ENCODE measurements at regions not wholly inside any gene's neighbourhood (a gene's known extent, or its start where the extent isn't known, plus 50 kb on each side); places are given as distances from the start of the nearest gene placed in this dataset.
"Not testable (repeated sequence)": the region's sequence is repeated elsewhere in the genome, so short reads cannot be mapped to it uniquely, and the experiment has no call there.

DNA sequence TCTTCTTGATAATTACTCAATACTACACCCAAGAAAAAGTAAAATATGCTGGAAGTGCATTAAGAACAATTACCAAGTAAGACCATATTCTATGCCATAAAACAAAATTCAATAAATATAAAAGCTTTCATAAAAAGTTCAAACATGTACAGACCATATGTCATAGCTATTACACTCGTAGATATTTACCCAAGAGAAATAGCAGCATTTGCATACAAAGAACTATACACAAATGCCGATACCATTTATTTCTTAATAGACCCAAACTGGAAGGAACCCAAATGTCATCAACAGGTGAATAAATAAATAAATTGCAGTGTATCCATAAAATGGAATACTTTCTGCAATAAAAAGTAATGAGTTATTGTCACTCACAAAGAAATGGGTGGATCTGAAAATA is 78.3 kb upstream of the SLC16A7 start:
- H3K36me3 Mint-ChIP-seq (ENCODE audit: insufficient read depth in 2 of 2): no peaks in the 10 kb centered on the region
- H3K27ac Mint-ChIP-seq: no peak overlapping the region
- peaks cover 5% of the 10 kb centered on the region for H3K4me1 Mint-ChIP-seq (ENCODE audit: low read depth)
- H3K9me3 Mint-ChIP-seq: no peaks in the 10 kb centered on the region
- no peaks in the 10 kb centered on the region for H3K27me3 Mint-ChIP-seq (ENCODE audit: low read depth)
- ATAC-seq (replicated peaks in 1 of 2): no peak
- no peak overlapping the region for H3K4me3 Mint-ChIP-seq
- DNase-seq: no peak

GRCh38 chr12:59500915-59501314 is 94.9 kb upstream of the SLC16A7 start:
- Mint-ChIP-seq H3K9me3 (peaks cover 3 to 4% of the 10 kb centered on the region in 2 donors), H3K27me3 (ENCODE audit: low read depth) (no peaks in the 10 kb centered on the region), H3K36me3 (ENCODE audit: insufficient read depth in 2 of 2) (no peaks in the 10 kb centered on the region), H3K4me1 (ENCODE audit: low read depth) (peaks cover 15% of the 10 kb centered on the region), H3K27ac (no peak overlapping the region), H3K4me3 (no peak overlapping the region)
- DNase-seq: no peak
- no peak for ATAC-seq (replicated peaks in 1 of 2)

- no peak overlapping the region for H3K27ac Mint-ChIP-seq
- H3K9me3 Mint-ChIP-seq: peaks cover 3 to 4% of the 10 kb centered on the region in 2 donors
- no peak for DNase-seq
- peak overlapping the region in 1 of 2 donors; percentile 0 for H3K4me3 Mint-ChIP-seq
- no peaks in the 10 kb centered on the region for H3K36me3 Mint-ChIP-seq (ENCODE audit: insufficient read depth in 2 of 2)
- no peaks in the 10 kb centered on the region for H3K27me3 Mint-ChIP-seq (ENCODE audit: low read depth)
- ATAC-seq (replicated peaks in 1 of 2): no peak
- peaks cover 15% of the 10 kb centered on the region for H3K4me1 Mint-ChIP-seq (ENCODE audit: low read depth)
Observed at GRCh38 chr12:59500335-59500734, 95.5 kb upstream of the SLC16A7 start.

DNA sequence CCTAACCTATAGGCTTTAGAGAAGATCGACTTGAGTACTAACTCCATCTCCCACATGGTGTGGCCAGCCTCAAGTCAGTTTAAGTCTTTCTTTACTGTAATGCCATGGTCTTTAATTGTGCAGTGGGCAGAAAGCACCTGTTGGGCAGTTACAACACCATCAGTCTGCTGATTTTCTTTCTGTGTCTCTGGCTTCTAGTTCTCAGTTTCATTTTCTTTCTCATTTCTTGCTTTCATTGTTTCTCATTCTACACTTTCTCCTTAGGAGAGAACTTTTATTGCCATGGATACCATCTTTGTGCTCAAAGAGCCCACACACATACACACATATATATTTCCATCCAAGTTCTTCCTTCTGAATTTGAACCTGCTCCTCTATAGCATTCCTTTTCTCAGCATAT is 96.1 kb upstream of the SLC16A7 start:
- no peaks in the 10 kb centered on the region for H3K27me3 Mint-ChIP-seq (ENCODE audit: low read depth)
- peak; percentile 75 to 79 for ATAC-seq (replicated peaks in 1 of 2)

DNA sequence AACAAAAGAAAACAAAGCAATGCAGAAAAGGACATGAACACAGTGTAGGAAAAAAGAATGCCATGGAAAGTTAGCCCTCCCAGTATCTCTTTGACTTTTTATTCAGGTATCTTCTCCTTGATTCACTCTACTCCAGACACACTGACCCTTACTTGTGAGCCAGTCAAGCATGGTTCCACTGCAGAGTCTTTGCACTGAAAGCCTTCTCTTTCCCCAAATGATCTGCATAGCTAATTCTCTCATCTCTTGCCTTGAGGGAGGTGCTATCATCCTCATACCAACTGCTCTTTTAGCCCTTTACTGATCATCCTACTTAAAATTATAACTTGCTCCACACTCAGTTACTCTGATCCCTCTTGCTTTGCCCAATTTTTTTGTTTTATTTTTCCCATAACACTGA is 101.2 kb upstream of the SLC16A7 start:
- Mint-ChIP-seq H3K4me3 (no peak overlapping the region), H3K27me3 (ENCODE audit: low read depth) (no peaks in the 10 kb centered on the region), H3K4me1 (ENCODE audit: low read depth) (peaks cover 3% of the 10 kb centered on the region), H3K9me3 (peaks cover 3 to 4% of the 10 kb centered on the region in 2 donors), H3K27ac (no peak overlapping the region), H3K36me3 (ENCODE audit: insufficient read depth in 2 of 2) (no peaks in the 10 kb centered on the region)
- no peak for ATAC-seq (replicated peaks in 1 of 2)
- DNase-seq: no peak

More for the DNA sequence above, 96.1 kb upstream of the SLC16A7 start:
- Mint-ChIP-seq H3K9me3 (peaks cover 3 to 4% of the 10 kb centered on the region in 2 donors), H3K27ac (no peak overlapping the region), H3K4me3 (peak overlapping the region in 1 of 2 donors; percentile 0), H3K4me1 (ENCODE audit: low read depth) (peaks cover 15% of the 10 kb centered on the region), H3K36me3 (ENCODE audit: insufficient read depth in 2 of 2) (no peaks in the 10 kb centered on the region)
- no peak for DNase-seq

- Mint-ChIP-seq H3K27me3 (ENCODE audit: low read depth) (no peaks in the 10 kb centered on the region), H3K36me3 (ENCODE audit: insufficient read depth in 2 of 2) (no peaks in the 10 kb centered on the region), H3K4me1 (ENCODE audit: low read depth) (no peaks in the 10 kb centered on the region), H3K9me3 (no peaks in the 10 kb centered on the region), H3K27ac (no peak overlapping the region), H3K4me3 (no peak overlapping the region)
- no peak for ATAC-seq (replicated peaks in 1 of 2)
- DNase-seq: no peak
Observed at GRCh38 chr12:59491877-59492276, 104.0 kb upstream of the SLC16A7 start.

DNA sequence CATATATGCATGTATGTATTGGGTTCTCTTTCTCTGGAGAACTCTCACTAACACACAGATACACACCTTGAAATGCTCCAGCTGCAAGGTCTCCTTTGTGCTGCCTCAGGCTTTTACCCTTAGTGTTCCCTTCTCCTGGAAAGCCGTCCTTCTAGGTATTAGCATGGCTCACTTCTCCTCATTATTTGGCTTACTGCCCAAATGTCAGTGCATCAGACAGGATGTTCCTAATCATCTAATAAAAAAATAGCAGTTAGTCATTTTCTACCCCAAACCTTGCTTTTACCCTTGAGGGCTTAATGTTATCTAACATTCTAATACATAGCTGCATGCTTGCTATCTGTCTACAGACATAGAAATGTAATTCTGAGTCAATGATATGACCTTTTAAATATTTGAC is 109.0 kb upstream of the SLC16A7 start:
- H3K27me3 Mint-ChIP-seq (ENCODE audit: low read depth): no peaks in the 10 kb centered on the region
- peaks cover 1 to 2% of the 10 kb centered on the region in 2 donors for H3K9me3 Mint-ChIP-seq
- no peak overlapping the region for H3K27ac Mint-ChIP-seq
- no peak overlapping the region for H3K4me3 Mint-ChIP-seq
- DNase-seq: no peak
- no peaks in the 10 kb centered on the region for H3K4me1 Mint-ChIP-seq (ENCODE audit: low read depth)
- peaks cover 0 to 1% of the 10 kb centered on the region in 2 donors for H3K36me3 Mint-ChIP-seq (ENCODE audit: insufficient read depth in 2 of 2)
- no peak for ATAC-seq (replicated peaks in 1 of 2)

DNA sequence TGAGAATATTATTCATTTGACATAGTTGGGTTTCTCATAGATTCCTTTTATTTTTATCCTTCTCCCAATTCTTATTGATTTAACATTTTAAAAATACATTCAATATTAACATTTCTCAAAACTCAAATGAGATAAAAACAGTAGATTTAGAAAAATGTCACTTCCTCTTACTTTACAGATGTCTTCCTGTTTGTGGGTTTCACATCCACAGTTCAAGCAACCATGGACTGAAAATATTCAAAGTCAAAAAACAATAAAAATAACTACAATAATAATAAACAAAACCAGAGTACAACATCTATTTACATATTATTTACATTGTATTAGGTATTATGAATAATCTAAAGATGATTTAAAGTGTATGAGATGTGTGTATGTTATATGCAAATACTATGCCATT is 111.3 kb upstream of the SLC16A7 start:
- peaks cover 1 to 4% of the 10 kb centered on the region in 2 donors for H3K9me3 Mint-ChIP-seq
- H3K4me3 Mint-ChIP-seq: no peak overlapping the region
- peaks cover 1 to 2% of the 10 kb centered on the region in 2 donors for H3K36me3 Mint-ChIP-seq (ENCODE audit: insufficient read depth in 2 of 2)
- ATAC-seq (replicated peaks in 1 of 2) (no peak), DNase-seq (no peak)
- no peaks in the 10 kb centered on the region for H3K27me3 Mint-ChIP-seq (ENCODE audit: low read depth)
- H3K4me1 Mint-ChIP-seq (ENCODE audit: low read depth): no peaks in the 10 kb centered on the region
- no peak overlapping the region for H3K27ac Mint-ChIP-seq

GRCh38 chr12:59474236-59474635 is 121.6 kb upstream of the SLC16A7 start:
- ATAC-seq (replicated peaks in 1 of 2); H3K4me3 Mint-ChIP-seq; H3K27ac Mint-ChIP-seq; H3K36me3 Mint-ChIP-seq (ENCODE audit: insufficient read depth in 2 of 2); H3K27me3 Mint-ChIP-seq (ENCODE audit: low read depth); DNase-seq; H3K4me1 Mint-ChIP-seq (ENCODE audit: low read depth): not testable (repeated sequence)
- H3K9me3 Mint-ChIP-seq: peaks cover 3 to 11% of the 10 kb centered on the region in 2 donors

DNA sequence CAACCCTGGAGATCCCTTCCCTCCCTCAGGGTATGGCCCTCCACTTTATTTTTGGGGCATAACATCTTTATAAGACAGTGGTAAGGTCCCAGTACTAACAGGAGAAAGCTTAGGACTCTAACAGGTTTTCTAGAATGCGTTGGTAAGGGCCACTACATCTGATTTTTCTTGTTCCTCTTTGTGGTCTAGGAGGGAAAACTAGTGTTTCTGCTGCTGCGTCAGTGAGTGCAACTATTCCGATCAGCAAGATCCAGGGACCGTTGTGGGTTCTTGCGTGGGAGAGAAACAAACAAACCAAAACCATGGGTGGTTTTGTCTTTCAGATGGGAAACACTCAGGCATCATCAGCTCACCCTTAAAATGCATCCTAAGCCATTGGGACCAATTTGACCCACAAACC is 123.6 kb upstream of the SLC16A7 start:
- no peak overlapping the region for H3K27ac Mint-ChIP-seq
- ATAC-seq (replicated peaks in 1 of 2): no peak
- peak; percentile 6 to 8 for DNase-seq
- peaks cover 3 to 11% of the 10 kb centered on the region in 2 donors for H3K9me3 Mint-ChIP-seq
- H3K36me3 Mint-ChIP-seq (ENCODE audit: insufficient read depth in 2 of 2): peaks cover 0 to 1% of the 10 kb centered on the region in 2 donors
- no peaks in the 10 kb centered on the region for H3K27me3 Mint-ChIP-seq (ENCODE audit: low read depth)
- no peak overlapping the region for H3K4me3 Mint-ChIP-seq
- no peaks in the 10 kb centered on the region for H3K4me1 Mint-ChIP-seq (ENCODE audit: low read depth)

GRCh38 chr12:59459966-59460660 is 135.7 kb upstream of the SLC16A7 start:
- DNase-seq: no peak
- H3K4me3 Mint-ChIP-seq: no peak overlapping the region
- no peaks in the 10 kb centered on the region for H3K36me3 Mint-ChIP-seq (ENCODE audit: insufficient read depth in 2 of 2)
- no peak overlapping the region for H3K27ac Mint-ChIP-seq
- no peaks in the 10 kb centered on the region for H3K9me3 Mint-ChIP-seq
- no peaks in the 10 kb centered on the region for H3K27me3 Mint-ChIP-seq (ENCODE audit: low read depth)
- ATAC-seq (replicated peaks in 1 of 2): no peak
- no peaks in the 10 kb centered on the region for H3K4me1 Mint-ChIP-seq (ENCODE audit: low read depth)

GRCh38 chr12:59453475-59453874 is 142.4 kb upstream of the SLC16A7 start:
- Mint-ChIP-seq H3K9me3 (peaks cover 0 to 2% of the 10 kb centered on the region in 2 donors), H3K36me3 (ENCODE audit: insufficient read depth in 2 of 2) (no peaks in the 10 kb centered on the region), H3K4me1 (ENCODE audit: low read depth) (no peaks in the 10 kb centered on the region), H3K4me3 (no peak overlapping the region), H3K27me3 (ENCODE audit: low read depth) (no peaks in the 10 kb centered on the region), H3K27ac (no peak overlapping the region)
- ATAC-seq (replicated peaks in 1 of 2) (no peak), DNase-seq (no peak)

DNA sequence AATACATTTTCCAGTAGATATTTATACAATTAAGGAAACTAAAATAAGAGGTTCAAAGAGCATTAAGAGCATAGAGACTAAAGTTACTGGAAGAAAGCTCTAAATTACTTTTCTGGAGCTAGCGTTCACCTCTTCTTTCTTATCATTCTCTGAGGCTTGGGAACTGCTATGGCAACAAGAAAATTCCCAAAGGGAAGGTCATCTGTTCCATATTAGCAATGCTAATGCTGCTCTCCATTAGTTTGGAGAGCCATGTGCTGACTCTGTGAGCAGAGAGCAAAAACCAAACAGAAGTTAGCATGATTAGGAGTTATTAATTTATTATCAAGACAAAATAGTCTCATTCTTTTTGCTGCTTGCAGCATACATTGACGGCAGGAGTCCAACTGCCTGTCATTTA is 143.1 kb upstream of the SLC16A7 start:
- H3K9me3 Mint-ChIP-seq: peaks cover 0 to 2% of the 10 kb centered on the region in 2 donors
- no peaks in the 10 kb centered on the region for H3K4me1 Mint-ChIP-seq (ENCODE audit: low read depth)
- ATAC-seq (replicated peaks in 1 of 2) (no peak), DNase-seq (no peak)
- H3K36me3 Mint-ChIP-seq (ENCODE audit: insufficient read depth in 2 of 2): no peaks in the 10 kb centered on the region
- no peak overlapping the region for H3K27ac Mint-ChIP-seq
- H3K4me3 Mint-ChIP-seq: no peak overlapping the region
- no peaks in the 10 kb centered on the region for H3K27me3 Mint-ChIP-seq (ENCODE audit: low read depth)

- no peaks in the 10 kb centered on the region for H3K36me3 Mint-ChIP-seq (ENCODE audit: insufficient read depth in 2 of 2)
- H3K27me3 Mint-ChIP-seq (ENCODE audit: low read depth): no peaks in the 10 kb centered on the region
- H3K9me3 Mint-ChIP-seq: peaks cover 0 to 2% of the 10 kb centered on the region in 2 donors
- no peak overlapping the region for H3K27ac Mint-ChIP-seq
- DNase-seq (no peak), ATAC-seq (replicated peaks in 1 of 2) (no peak)
- no peaks in the 10 kb centered on the region for H3K4me1 Mint-ChIP-seq (ENCODE audit: low read depth)
- H3K4me3 Mint-ChIP-seq: no peak overlapping the region
Observed at GRCh38 chr12:59452259-59452658, 143.6 kb upstream of the SLC16A7 start.
